NB4 (cell line): ENCODE measurements at regions not wholly inside any gene's neighbourhood (a gene's known extent, or its start where the extent isn't known, plus 50 kb on each side); places are given as distances from the start of the nearest gene placed in this dataset.

ENCODE experiments used
- CTCF ChIP-seq: IDR thresholded peaks from one replicate; pipeline ENCODE4 v1.5.1; 2012; ENCODE audit warnings: low read depth, low read length
- MAX ChIP-seq: IDR thresholded peaks from 2 replicates; pipeline ENCODE4 v1.6.1; 2011; ENCODE audit warnings: low read depth, low read length
- POLR2A ChIP-seq: IDR thresholded peaks from 2 replicates; pipeline ENCODE4 v1.6.1; 2011; ENCODE audit warnings: mild to moderate bottlenecking; ENCODE audit not compliant: insufficient read length; ENCODE audit errors: extremely low read depth

- TF ChIP-seq CTCF: no peak
- TF ChIP-seq POLR2A: no peak
- TF ChIP-seq MAX: no peak
These were observed 72.4 kb upstream of the TBL1X start for GRCh38 chrX:9392445-9392844.
